Coronary artery (tissue), 2 donors: ENCODE measurements at regions not wholly inside any gene's neighbourhood (a gene's known extent, or its start where the extent isn't known, plus 50 kb on each side); places are given as distances from the start of the nearest gene placed in this dataset.

Source experiments
- DNase-seq: peaks from one replicate; pipeline ENCODE4 v3.0.0-alpha.2; 2017; ENCODE audit warnings: low spot score
- H3K27ac ChIP-seq, 2 donors: fragments of 200-600 bp; sonication (generic); one replicate each; pipeline ENCODE4 v1.5.1; 2016 to 2019
- H3K4me3 ChIP-seq: fragments of 200-600 bp; sonication (generic); 2 replicates; pipeline ENCODE4 v1.5.1; 2016; ENCODE audit warnings: mild to moderate bottlenecking, moderate library complexity
- TF ChIP-seq, protein P1 (sequence below): fragments of 200-600 bp; sonication (generic); IDR thresholded peaks from one replicate; pipeline ENCODE4 v1.5.1; 2019; ENCODE audit warnings: antibody characterized with exemption

DNA sequence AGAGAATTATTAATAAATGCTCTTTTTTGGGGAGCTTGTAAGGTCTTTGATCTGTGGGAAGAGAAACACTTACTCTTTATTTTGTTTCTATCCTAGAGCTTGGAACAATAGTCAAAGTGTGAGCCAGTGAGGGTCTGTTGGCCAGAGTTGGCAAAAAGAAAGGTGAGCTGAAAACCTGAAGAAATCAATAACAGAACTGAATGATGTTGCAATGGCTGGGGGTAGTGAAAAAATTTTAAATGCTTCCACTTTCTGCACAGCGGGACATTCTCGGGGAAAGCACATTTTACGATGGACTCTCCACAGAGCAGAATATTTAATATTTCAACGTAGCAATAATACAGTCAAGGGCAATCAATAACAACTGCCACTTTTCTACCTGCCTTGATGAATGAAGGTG lies 78.9 kb downstream of the SKA1 start:
- no peak for DNase-seq
- no peak overlapping the region for H3K27ac ChIP-seq
- no peak overlapping the region for H3K4me3 ChIP-seq
- TF ChIP-seq, protein P1, sequence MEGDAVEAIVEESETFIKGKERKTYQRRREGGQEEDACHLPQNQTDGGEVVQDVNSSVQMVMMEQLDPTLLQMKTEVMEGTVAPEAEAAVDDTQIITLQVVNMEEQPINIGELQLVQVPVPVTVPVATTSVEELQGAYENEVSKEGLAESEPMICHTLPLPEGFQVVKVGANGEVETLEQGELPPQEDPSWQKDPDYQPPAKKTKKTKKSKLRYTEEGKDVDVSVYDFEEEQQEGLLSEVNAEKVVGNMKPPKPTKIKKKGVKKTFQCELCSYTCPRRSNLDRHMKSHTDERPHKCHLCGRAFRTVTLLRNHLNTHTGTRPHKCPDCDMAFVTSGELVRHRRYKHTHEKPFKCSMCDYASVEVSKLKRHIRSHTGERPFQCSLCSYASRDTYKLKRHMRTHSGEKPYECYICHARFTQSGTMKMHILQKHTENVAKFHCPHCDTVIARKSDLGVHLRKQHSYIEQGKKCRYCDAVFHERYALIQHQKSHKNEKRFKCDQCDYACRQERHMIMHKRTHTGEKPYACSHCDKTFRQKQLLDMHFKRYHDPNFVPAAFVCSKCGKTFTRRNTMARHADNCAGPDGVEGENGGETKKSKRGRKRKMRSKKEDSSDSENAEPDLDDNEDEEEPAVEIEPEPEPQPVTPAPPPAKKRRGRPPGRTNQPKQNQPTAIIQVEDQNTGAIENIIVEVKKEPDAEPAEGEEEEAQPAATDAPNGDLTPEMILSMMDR: no peak

DNA sequence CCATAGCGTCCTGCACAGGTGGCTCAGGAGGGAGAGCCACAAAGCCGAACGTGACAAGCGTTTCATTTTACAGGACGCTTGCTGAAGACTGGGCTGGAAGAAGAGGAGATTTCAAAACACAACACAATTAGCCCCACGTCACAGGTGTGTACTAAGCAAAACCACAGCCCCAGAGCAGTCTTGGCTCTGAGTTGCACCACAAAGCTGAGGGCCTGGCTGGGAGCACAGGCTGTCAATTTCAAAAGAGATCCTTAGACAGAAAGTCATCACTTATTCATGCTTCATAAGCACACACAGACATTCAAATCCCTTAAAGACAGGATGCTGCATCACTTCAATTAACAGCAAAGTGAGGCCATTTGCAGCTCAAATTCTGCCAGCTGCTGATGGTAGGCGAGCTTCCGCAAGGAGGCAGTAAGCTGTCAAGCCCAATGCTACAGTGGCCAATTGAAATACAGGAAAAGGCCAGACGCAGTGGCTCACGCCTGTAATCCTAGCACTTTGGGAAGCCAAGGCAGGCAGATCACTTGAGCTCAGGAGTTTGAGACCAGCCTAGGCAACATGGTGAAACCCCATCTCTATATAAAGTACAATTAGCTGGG lies 79.6 kb downstream of the SKA1 start:
- H3K27ac ChIP-seq: no peak overlapping the region
- TF ChIP-seq, protein P1: no peak

DNA sequence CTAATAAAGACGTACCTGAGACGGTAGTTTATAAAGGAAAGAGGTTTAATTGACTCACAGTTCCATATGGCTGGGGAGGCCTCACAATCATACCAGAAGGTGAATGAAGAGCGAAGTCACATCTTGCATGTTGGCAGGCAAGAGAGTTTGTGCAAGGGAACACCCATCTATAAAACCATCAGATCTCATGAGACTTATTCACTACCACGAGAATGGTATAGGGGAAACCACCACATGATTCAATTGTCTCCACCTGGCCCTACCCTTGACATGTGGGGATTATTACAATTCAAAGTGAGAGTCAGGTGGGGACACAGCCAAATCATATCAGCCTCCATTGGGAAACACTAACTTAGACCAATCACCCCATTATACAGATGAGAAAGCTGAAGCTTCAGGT lies 81.4 kb downstream of the SKA1 start:
- no peak overlapping the region for H3K27ac ChIP-seq
- TF ChIP-seq, protein P1: no peak
- H3K4me3 ChIP-seq: no peak overlapping the region
- DNase-seq: no peak

More for the DNA sequence above, 79.6 kb downstream of the SKA1 start:
- no peak overlapping the region for H3K4me3 ChIP-seq
- DNase-seq: no peak

DNA sequence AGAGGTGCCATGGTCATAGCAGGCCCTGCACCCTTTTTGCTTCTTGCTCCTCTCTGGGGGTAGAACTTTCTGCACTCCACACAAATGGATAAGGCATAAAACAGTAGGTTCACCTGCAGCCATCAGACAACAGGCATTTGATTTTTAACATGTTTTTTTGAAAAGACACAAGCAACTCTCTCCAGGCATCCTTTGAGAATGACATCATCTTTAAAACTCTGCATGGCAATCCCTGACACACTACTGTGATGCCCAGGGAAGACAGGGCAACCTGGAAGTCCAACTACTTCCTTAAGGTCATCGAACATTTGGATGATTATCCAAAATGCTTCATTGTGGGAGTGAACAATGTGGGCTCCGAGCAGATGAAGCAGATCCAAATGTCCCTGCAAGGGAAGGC lies 82.8 kb downstream of the SKA1 start:
- TF ChIP-seq, protein P1: no peak
- no peak for DNase-seq
- Histone ChIP-seq H3K4me3 (no peak overlapping the region), H3K27ac (no peak overlapping the region)

DNA sequence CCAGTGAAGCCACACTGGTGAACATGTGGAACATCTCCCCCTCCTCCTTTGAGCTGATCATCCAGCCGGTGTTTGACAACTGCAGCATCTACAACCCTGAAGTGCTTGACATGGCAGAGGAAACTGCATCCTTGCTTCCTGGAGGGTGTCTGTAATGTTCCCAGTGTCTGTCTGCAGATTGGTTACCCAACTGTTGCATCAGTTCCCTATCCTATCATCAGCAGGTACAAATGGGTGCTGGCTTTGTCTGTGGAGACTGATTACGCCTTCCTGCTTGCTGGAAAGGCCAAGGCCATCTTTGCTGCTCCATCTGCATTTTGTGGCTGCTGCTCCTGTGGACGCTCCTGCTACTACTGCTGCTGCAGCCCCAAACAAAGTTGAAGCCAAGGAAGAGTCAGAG lies 83.5 kb downstream of the SKA1 start:
- TF ChIP-seq, protein P1: no peak
- H3K4me3 ChIP-seq: no peak overlapping the region
- no peak for DNase-seq
- H3K27ac ChIP-seq: no peak overlapping the region

DNA sequence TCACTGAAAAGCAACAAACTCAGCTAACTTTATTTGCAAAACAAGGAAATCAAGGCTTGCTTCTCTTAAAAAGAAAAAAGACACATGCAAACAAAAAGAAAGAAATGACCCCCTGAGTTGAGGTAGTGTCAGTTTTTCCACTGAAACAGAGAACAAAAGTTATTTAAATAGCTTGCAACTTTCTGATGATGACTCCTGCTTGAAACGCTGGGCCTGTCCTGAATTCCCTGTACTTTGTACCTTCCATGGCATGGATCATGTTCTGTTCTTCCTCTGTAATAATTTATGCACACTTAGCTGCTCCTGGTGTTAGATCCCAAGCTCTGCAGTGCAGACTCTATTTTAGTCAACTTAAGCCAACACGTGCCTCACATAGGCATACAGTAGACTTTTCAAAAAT lies 84.0 kb downstream of the SKA1 start:
- no peak overlapping the region for H3K27ac ChIP-seq
- no peak for DNase-seq
- TF ChIP-seq, protein P1: no peak

DNA sequence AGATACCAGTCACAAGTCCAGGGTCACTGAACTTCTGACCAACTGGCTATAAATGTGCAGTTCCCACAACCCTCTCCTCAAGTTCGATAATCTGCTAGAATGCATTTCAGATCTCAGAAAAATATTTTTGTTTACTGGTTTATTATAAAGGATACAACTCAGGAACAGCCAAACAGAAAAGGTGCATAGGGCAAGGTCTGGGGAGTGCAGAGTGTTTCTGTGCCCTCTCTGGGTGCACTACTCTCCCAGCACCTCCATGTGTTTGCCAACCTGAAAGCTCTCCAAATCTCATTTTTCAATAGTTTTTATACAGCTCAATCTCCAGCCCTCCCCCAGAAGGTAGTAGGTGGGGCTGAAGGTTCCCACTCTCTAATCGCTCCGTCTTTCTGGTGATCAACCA lies 85.2 kb downstream of the SKA1 start:
- H3K27ac ChIP-seq: no peak overlapping the region
- DNase-seq: no peak
- TF ChIP-seq, protein P1: no peak
- no peak overlapping the region for H3K4me3 ChIP-seq

More for the DNA sequence above, 84.0 kb downstream of the SKA1 start:
- no peak overlapping the region for H3K4me3 ChIP-seq
